Hepatocyte (in vitro differentiated cells): ENCODE measurements at regions not wholly inside any gene's neighbourhood (a gene's known extent, or its start where the extent isn't known, plus 50 kb on each side); places are given as distances from the start of the nearest gene placed in this dataset.

ENCODE experiments used
- DNase-seq: peaks from one replicate; pipeline ENCODE4 v3.0.0-alpha.2; 2016; ENCODE audit warnings: low spot score
- H2AFZ ChIP-seq: fragments of 200-600 bp; sonication (generic); 2 replicates; pipeline ENCODE4 v1.6.0; 2016; ENCODE audit warnings: antibody characterized with exemption, mild to moderate bottlenecking
- H3K27ac ChIP-seq: fragments of 200-600 bp; sonication (generic); 2 replicates; pipeline ENCODE4 v1.5.1; 2016; ENCODE audit warnings: mild to moderate bottlenecking
- H3K27me3 ChIP-seq: fragments of 200-600 bp; sonication (generic); 2 replicates; pipeline ENCODE4 v1.6.1; 2016
- H3K36me3 ChIP-seq: fragments of 200-600 bp; sonication (generic); replicated peaks from 2 replicates; pipeline ENCODE4 v1.5.1; 2016; ENCODE audit warnings: low read depth; ENCODE audit not compliant: insufficient read depth
- H3K4me1 ChIP-seq: fragments of 200-600 bp; sonication (generic); 2 replicates; pipeline ENCODE4 v1.5.1; 2016; ENCODE audit warnings: mild to moderate bottlenecking, moderate library complexity; ENCODE audit not compliant: insufficient read depth
- H3K4me2 ChIP-seq: fragments of 200-600 bp; sonication (generic); 2 replicates; pipeline ENCODE4 v1.6.0; 2016
- H3K4me3 ChIP-seq: fragments of 200-600 bp; sonication (generic); 2 replicates; pipeline ENCODE4 v1.5.1; 2016; ENCODE audit warnings: mild to moderate bottlenecking
- H3K79me2 ChIP-seq: fragments of 200-600 bp; sonication (generic); 2 replicates; pipeline ENCODE4 v1.6.0; 2017; ENCODE audit warnings: mild to moderate bottlenecking
- H3K9me2 ChIP-seq: fragments of 200-600 bp; sonication (generic); replicated peaks from 2 replicates; pipeline ENCODE4 v1.6.0; 2017; ENCODE audit warnings: mild to moderate bottlenecking; ENCODE audit not compliant: insufficient read depth
- H3K9me3 ChIP-seq: fragments of 200-600 bp; sonication (generic); 2 replicates; pipeline ENCODE4 v1.5.1; 2016; ENCODE audit warnings: low read depth, mild to moderate bottlenecking
- H4K20me1 ChIP-seq: fragments of 200-600 bp; sonication (generic); 2 replicates; pipeline ENCODE4 v1.6.0; 2016; ENCODE audit warnings: mild to moderate bottlenecking; ENCODE audit not compliant: insufficient read depth, poor library complexity, severe bottlenecking
- EZH2 ChIP-seq: fragments of 200-600 bp; sonication (generic); IDR thresholded peaks from 2 replicates; pipeline ENCODE4 v1.6.1; 2016; ENCODE audit warnings: antibody characterized with exemption, mild to moderate bottlenecking, borderline replicate concordance
- EZH2phosphoT487 ChIP-seq: fragments of 200-600 bp; sonication (generic); IDR thresholded peaks from one replicate; pipeline ENCODE4 v1.6.1; 2018; ENCODE audit warnings: antibody characterized with exemption, mild to moderate bottlenecking, low read depth, moderate library complexity; ENCODE audit not compliant: unreplicated experiment, severe bottlenecking
- WGBS: methylation state at CpG from one replicate; pipeline ENCODE4 v1.1.6; 2016; ENCODE audit warnings: low lambda C conversion rate; ENCODE audit errors: missing lambda C conversion rate; 5-methylcytosine and 5-hydroxymethylcytosine counted together
- TF ChIP-seq, protein P1 (sequence below): fragments of 200-600 bp; sonication (generic); IDR thresholded peaks from 2 replicates; pipeline ENCODE4 v1.5.1; 2016; ENCODE audit warnings: antibody characterized with exemption, mild to moderate bottlenecking; ENCODE audit not compliant: poor library complexity

GRCh38 chr6:167469672-167470071, 144.8 kb downstream of the TTLL2 start:
- no peak overlapping the region for H3K4me2 ChIP-seq
- H3K27me3 ChIP-seq = no peaks in the 10 kb centered on the region
- no peaks in the 10 kb centered on the region for H3K79me2 ChIP-seq
- peaks cover 7% of the 10 kb centered on the region for H3K4me1 ChIP-seq
- H3K27ac ChIP-seq = no peak overlapping the region
- no peak overlapping the region for H3K4me3 ChIP-seq
- H3K36me3 ChIP-seq = no peaks in the 10 kb centered on the region
- no peaks in the 10 kb centered on the region for H4K20me1 ChIP-seq
- no peaks in the 10 kb centered on the region for H3K9me3 ChIP-seq
- no peak overlapping the region for H2AFZ ChIP-seq
- 66% methylated on average over 10 of the region's 10 CpGs for WGBS
- no peak for DNase-seq
- TF ChIP-seq, protein P1, sequence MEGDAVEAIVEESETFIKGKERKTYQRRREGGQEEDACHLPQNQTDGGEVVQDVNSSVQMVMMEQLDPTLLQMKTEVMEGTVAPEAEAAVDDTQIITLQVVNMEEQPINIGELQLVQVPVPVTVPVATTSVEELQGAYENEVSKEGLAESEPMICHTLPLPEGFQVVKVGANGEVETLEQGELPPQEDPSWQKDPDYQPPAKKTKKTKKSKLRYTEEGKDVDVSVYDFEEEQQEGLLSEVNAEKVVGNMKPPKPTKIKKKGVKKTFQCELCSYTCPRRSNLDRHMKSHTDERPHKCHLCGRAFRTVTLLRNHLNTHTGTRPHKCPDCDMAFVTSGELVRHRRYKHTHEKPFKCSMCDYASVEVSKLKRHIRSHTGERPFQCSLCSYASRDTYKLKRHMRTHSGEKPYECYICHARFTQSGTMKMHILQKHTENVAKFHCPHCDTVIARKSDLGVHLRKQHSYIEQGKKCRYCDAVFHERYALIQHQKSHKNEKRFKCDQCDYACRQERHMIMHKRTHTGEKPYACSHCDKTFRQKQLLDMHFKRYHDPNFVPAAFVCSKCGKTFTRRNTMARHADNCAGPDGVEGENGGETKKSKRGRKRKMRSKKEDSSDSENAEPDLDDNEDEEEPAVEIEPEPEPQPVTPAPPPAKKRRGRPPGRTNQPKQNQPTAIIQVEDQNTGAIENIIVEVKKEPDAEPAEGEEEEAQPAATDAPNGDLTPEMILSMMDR = no peak
- TF ChIP-seq EZH2 = no peak
- no peak for TF ChIP-seq EZH2phosphoT487
- H3K9me2 ChIP-seq = no peaks in the 10 kb centered on the region

DNA sequence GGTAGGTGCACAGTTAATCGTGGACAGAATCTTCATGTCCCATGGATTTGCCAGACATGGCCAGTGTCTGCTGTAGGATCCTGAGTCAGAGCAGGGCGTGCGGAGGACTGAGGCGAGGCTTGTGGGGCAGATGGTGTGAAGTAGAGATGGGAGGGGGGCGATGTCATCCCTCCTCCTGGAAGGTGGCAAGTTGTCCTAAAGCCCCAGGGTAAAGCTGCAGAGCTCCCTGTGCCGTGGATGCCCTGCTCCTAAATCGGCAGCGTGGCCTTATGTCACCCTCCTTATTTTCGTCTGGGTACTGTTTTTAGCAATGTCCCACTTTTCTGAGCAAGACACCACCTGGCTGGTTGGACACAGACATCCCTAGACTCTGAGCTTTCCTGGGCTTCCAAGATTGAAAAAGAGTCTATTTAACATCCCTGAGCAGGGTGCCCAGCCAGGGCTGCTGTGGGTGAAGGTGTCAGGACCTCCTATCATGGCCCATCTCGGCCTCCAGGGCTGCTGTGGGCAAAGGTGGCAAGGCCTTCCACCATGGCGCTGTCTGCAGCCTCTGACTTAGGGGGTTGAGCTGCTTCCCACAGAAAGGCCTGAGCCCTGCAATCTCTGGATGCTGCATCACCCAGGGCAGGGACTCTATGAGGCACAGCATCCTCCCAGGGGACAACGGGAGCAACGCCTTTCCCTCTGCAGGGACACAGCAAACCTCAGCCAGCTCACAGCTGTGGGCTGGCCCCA, 145.4 kb downstream of the TTLL2 start:
- DNase-seq = no peak
- Histone ChIP-seq H3K36me3 (no peaks in the 10 kb centered on the region), H3K79me2 (no peaks in the 10 kb centered on the region), H2AFZ (no peak overlapping the region), H3K27me3 (no peaks in the 10 kb centered on the region), H3K4me3 (no peak overlapping the region), H4K20me1 (no peaks in the 10 kb centered on the region), H3K9me3 (no peaks in the 10 kb centered on the region), H3K9me2 (no peaks in the 10 kb centered on the region), H3K4me1 (peaks cover 7% of the 10 kb centered on the region), H3K27ac (no peak overlapping the region), H3K4me2 (no peak overlapping the region)
- TF ChIP-seq, protein P1 = no peak
- TF ChIP-seq EZH2 (no peak), EZH2phosphoT487 (no peak)
- WGBS = 86% methylated on average over 13 of the region's 13 CpGs

GRCh38 chr6:167470836-167471547, 146.1 kb downstream of the TTLL2 start:
- 96% methylated on average over 15 of the region's 15 CpGs for WGBS
- H3K79me2 ChIP-seq = no peaks in the 10 kb centered on the region
- H3K36me3 ChIP-seq = no peaks in the 10 kb centered on the region
- H2AFZ ChIP-seq = no peak overlapping the region
- H3K4me3 ChIP-seq = no peak overlapping the region
- H3K27me3 ChIP-seq = no peaks in the 10 kb centered on the region
- no peak overlapping the region for H3K27ac ChIP-seq
- H3K4me2 ChIP-seq = no peak overlapping the region
- no peaks in the 10 kb centered on the region for H3K9me2 ChIP-seq
- no peaks in the 10 kb centered on the region for H4K20me1 ChIP-seq
- H3K4me1 ChIP-seq = peaks cover 7% of the 10 kb centered on the region
- no peak for DNase-seq
- no peaks in the 10 kb centered on the region for H3K9me3 ChIP-seq
- TF ChIP-seq EZH2phosphoT487 (no peak), EZH2 (no peak)
- TF ChIP-seq, protein P1 = no peak
